Endothelial cell of umbilical vein (primary cell): ENCODE measurements at regions not wholly inside any gene's neighbourhood (a gene's known extent, or its start where the extent isn't known, plus 50 kb on each side); places are given as distances from the start of the nearest gene placed in this dataset.

Experiments
- BruUV-seq: library from RNA; stranded (reverse); fragments of 400-500 nt; replicated peaks from 2 replicates; lab custom pipeline; 2021; lab: Mats Ljungman, UMichigan
- CTCF ChIA-PET: fragments of 300-600, 350-600 bp; sonication (Branson Sonifier 250); formaldehyde crosslinking; loops from one replicate; lab custom pipeline; 2021; ENCODE audit warnings: antibody characterized with exemption, inconsistent platforms; lab: Charles Lee
- POLR2A ChIA-PET: fragments of 300-600, 350-600 bp; sonication (Branson Sonifier 250); formaldehyde crosslinking; loops from one replicate; lab custom pipeline; 2021; ENCODE audit warnings: antibody characterized with exemption, inconsistent platforms; lab: Charles Lee
- DNase-seq: peaks from one replicate; pipeline ENCODE4 v3.0.0-alpha.2; 2011; ENCODE audit warnings: low read depth, low spot score
- FAIRE-seq: peaks from 2 replicates; lab custom pipeline; 2011; peaks lifted over from hg19 to GRCh38; lab: Jason Lieb, UNC
- H2AFZ ChIP-seq: 2 replicates; pipeline ENCODE4 v1.6.0; 2012; ENCODE audit warnings: low read depth, low read length, control low read depth, inconsistent platforms
- H3K27ac ChIP-seq: 2 replicates; pipeline ENCODE4 v1.5.1; 2011; ENCODE audit warnings: low read depth, mild to moderate bottlenecking, control low read depth, low read length, moderate library complexity; ENCODE audit not compliant: insufficient read depth
- H3K27me3 ChIP-seq, 2 experiments: 2 replicates each; pipeline versions ENCODE4 v1.6.0 to v1.6.1; 2011; ENCODE audit warnings: low read length in 2 of 2, mixed read lengths in 1 of 2; ENCODE audit not compliant: control insufficient read depth in 2 of 2, insufficient read depth in 2 of 2
- H3K36me3 ChIP-seq, 2 experiments: 2 replicates in 1 of 2; 3 replicates in 1 of 2; pipeline ENCODE4 v1.5.1; 2011; ENCODE audit warnings: low read length in 2 of 2, mild to moderate bottlenecking in 1 of 2, moderate library complexity in 1 of 2; ENCODE audit not compliant: control insufficient read depth in 2 of 2, insufficient read depth in 2 of 2; ENCODE audit errors: extremely low read depth in 1 of 2
- H3K4me1 ChIP-seq: 3 replicates; pipeline ENCODE4 v1.5.1; 2011; ENCODE audit warnings: mild to moderate bottlenecking, low read length; ENCODE audit not compliant: control insufficient read depth, insufficient read depth; ENCODE audit errors: extremely low read depth
- H3K4me2 ChIP-seq: 2 replicates; pipeline ENCODE4 v1.6.1; 2011; ENCODE audit warnings: low read length, control low read depth, mixed read lengths; ENCODE audit not compliant: insufficient read depth
- H3K4me3 ChIP-seq, 3 experiments: fragments of 200-600 bp in 1 of 3; sonication (generic), shearing (Covaris generic) in 1 of 3; replicated peaks in 1 of 3; 2 replicates each; pipeline ENCODE4 v1.5.1; 2011 to 2016; ENCODE audit warnings: control low read depth in 3 of 3, low read length in 3 of 3, mild to moderate bottlenecking in 2 of 3, inconsistent platforms in 1 of 3, low read depth in 1 of 3, moderate library complexity in 1 of 3; ENCODE audit not compliant: insufficient read depth in 1 of 3
- H3K79me2 ChIP-seq: 2 replicates; pipeline ENCODE4 v1.6.0; 2012; ENCODE audit warnings: low read length, inconsistent platforms; ENCODE audit not compliant: control insufficient read depth, insufficient read depth
- H3K9ac ChIP-seq: replicated peaks from 2 replicates; pipeline ENCODE3; 2011; ENCODE audit warnings: low read length, control low read depth; ENCODE audit not compliant: insufficient read depth; ENCODE audit errors: extremely low read depth
- H3K9me1 ChIP-seq: replicated peaks from 3 replicates; pipeline ENCODE4 v1.6.0; 2011; ENCODE audit warnings: mild to moderate bottlenecking, low read length; ENCODE audit not compliant: control insufficient read depth, insufficient read depth; ENCODE audit errors: extremely low read depth
- H3K9me3 ChIP-seq: replicated peaks from 2 replicates; pipeline ENCODE4 v1.5.1; 2012; ENCODE audit warnings: low read length, inconsistent platforms; ENCODE audit not compliant: control insufficient read depth, insufficient read depth
- H4K20me1 ChIP-seq: replicated peaks from 2 replicates; pipeline ENCODE3; 2011; ENCODE audit warnings: mild to moderate bottlenecking, low read length; ENCODE audit not compliant: control insufficient read depth, insufficient read depth; ENCODE audit errors: extremely low read depth
- CTCF ChIP-seq, 2 donors: IDR thresholded peaks; 1 replicate in 1 of 2; 2 replicates in 1 of 2; pipeline ENCODE4 v1.5.1; 2011; ENCODE audit warnings: low read length in 2 of 2, mild to moderate bottlenecking in 2 of 2, moderate library complexity in 2 of 2, control low read depth in 1 of 2, inconsistent platforms in 1 of 2, low read depth in 1 of 2; ENCODE audit not compliant: insufficient read depth in 1 of 2; ENCODE audit errors: extremely low read depth in 1 of 2
- EZH2 ChIP-seq: IDR thresholded peaks from 2 replicates; pipeline ENCODE4 v1.6.1; 2012; ENCODE audit warnings: borderline replicate concordance, low read depth, mild to moderate bottlenecking, moderate library complexity, low read length, inconsistent platforms; ENCODE audit not compliant: severe bottlenecking
- FOS ChIP-seq: IDR thresholded peaks from 2 replicates; pipeline ENCODE4 v1.6.1; 2011; ENCODE audit warnings: mild to moderate bottlenecking, low read length, moderate library complexity, borderline replicate concordance; ENCODE audit not compliant: insufficient read depth
- GATA2 ChIP-seq: IDR thresholded peaks from 2 replicates; pipeline ENCODE4 v1.7.0; 2011; ENCODE audit warnings: low read depth, mild to moderate bottlenecking, moderate library complexity, mixed read lengths, low read length; ENCODE audit not compliant: insufficient read length, insufficient read depth
- JUN ChIP-seq: IDR thresholded peaks from 2 replicates; pipeline ENCODE4 v1.6.1; 2011; ENCODE audit warnings: borderline replicate concordance, low read depth; ENCODE audit not compliant: insufficient read length, insufficient read depth
- MYC ChIP-seq: IDR thresholded peaks from one replicate; pipeline ENCODE4 v1.6.1; 2011; ENCODE audit warnings: mild to moderate bottlenecking, low read depth, low read length
- POLR2A ChIP-seq: IDR thresholded peaks from 2 replicates; pipeline ENCODE4 v1.6.1; 2012; ENCODE audit warnings: low read depth, mild to moderate bottlenecking, control low read depth, low read length
- POLR2AphosphoS5 ChIP-seq: IDR thresholded peaks from 2 replicates; pipeline ENCODE4 v1.6.1; 2012; ENCODE audit warnings: low read depth, mild to moderate bottlenecking, control low read depth, low read length, moderate library complexity; ENCODE audit not compliant: insufficient read depth
- dilution Hi-C: fragments of 300-500 bp; cut with MboI; formaldehyde crosslinking; loops from one replicate; pipeline ENCODE4 v1.15.0; 2019; ENCODE audit warnings: low sequenced_read_pairs; ENCODE audit not compliant: extremely low pct_ligation_motif_present
- intact Hi-C: fragments of 100-400 bp; cut with micrococcal nuclease; formaldehyde crosslinking; loops from one replicate; pipeline ENCODE4 v1.10.0; 2022
- TF ChIP-seq, protein P1 (sequence below): IDR thresholded peaks from 2 replicates; pipeline ENCODE4 v1.6.1; 2011; ENCODE audit not compliant: insufficient read depth, insufficient read length

DNA sequence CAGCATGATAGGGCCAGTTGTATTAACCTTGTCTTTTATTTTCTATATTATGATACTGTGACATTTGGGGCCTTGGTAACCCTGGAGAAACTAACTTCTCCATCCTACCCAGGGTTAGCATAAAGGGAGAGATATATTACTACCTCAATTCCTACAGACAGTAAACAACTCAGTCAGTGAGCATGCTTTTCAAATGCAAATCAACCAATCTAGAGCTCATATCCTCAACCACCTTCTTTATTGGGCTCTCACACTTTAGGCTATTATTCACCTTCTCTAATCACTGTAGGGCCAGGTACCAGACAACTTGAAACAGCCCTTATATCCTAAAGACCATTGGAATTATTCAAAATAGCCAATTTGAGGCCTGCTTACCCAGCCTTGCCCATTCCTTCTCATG is 477.6 kb downstream of the PTPRC start:
- TF ChIP-seq GATA2 (no peak), POLR2AphosphoS5 (no peak), CTCF (IDR thresholded peaks at IDR 0.05; ENCODE audit: extremely low read depth in 1 of 2, insufficient read depth in 1 of 2, low read depth in 1 of 2, low read length in 2 of 2) (no peak), EZH2 (no peak), MYC (no peak), JUN (no peak), POLR2A (no peak), FOS (no peak)
- TF ChIP-seq, protein P1, sequence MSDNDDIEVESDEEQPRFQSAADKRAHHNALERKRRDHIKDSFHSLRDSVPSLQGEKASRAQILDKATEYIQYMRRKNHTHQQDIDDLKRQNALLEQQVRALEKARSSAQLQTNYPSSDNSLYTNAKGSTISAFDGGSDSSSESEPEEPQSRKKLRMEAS, result no peak
- CTCF ChIA-PET, result interaction anchor here (0.6 kb wide), 1 partner anchor 127 kb away, joined by 4 read pairs; no protein-coding TSS in a partner anchor
- H3K27ac ChIP-seq, result no peak overlapping the region
- no peak for FAIRE-seq
- no peaks in the 10 kb centered on the region for H3K79me2 ChIP-seq
- H3K9ac ChIP-seq, result no peak overlapping the region
- no peak overlapping the region for H2AFZ ChIP-seq
- BruUV-seq, result no TSS peak
- dilution Hi-C loops (no loop called here), intact Hi-C loops (loop anchor here (10.0 kb wide), 1 partner anchor 308 kb away; no protein-coding TSS in a partner anchor)
- H3K4me3 ChIP-seq, result no peak overlapping the region
- no peaks in the 10 kb centered on the region for H4K20me1 ChIP-seq
- H3K4me2 ChIP-seq, result no peak overlapping the region
- no peaks in the 10 kb centered on the region for H3K9me1 ChIP-seq
- no peak for DNase-seq
- POLR2A ChIA-PET, result no interaction called here
- H3K9me3 ChIP-seq, result no peaks in the 10 kb centered on the region
- H3K27me3 ChIP-seq, result no peaks in the 10 kb centered on the region
- H3K36me3 ChIP-seq, result no peaks in the 10 kb centered on the region
- H3K4me1 ChIP-seq, result no peaks in the 10 kb centered on the region
